PC-3 (cell line): ENCODE measurements at regions not wholly inside any gene's neighbourhood (a gene's known extent, or its start where the extent isn't known, plus 50 kb on each side); places are given as distances from the start of the nearest gene placed in this dataset.

Source experiments
- ATAC-seq: fragments of 200-7000 bp; cut with Tn5 transposase; 2 replicates; pipeline ENCODE4 v1.9.1; 2020; ENCODE audit warnings: mild to moderate bottlenecking, moderate library complexity
- BruUV-seq: library from RNA; stranded (reverse); fragments of 400-500 nt; replicated peaks from 2 replicates; lab custom pipeline; 2021; lab: Mats Ljungman, UMichigan
- CTCF ChIA-PET: fragments of 300-600 bp; sonication (Branson Sonifier 250); formaldehyde crosslinking; loops from one replicate; lab custom pipeline; 2022; ENCODE audit warnings: antibody characterized with exemption; lab: Charles Lee
- POLR2A ChIA-PET: fragments of 300-600 bp; sonication (Branson Sonifier 250); formaldehyde crosslinking; loops from one replicate; lab custom pipeline; 2022; ENCODE audit warnings: antibody characterized with exemption; ENCODE audit not compliant: unreplicated experiment; lab: Charles Lee
- DNase-seq: peaks from one replicate; pipeline ENCODE4 v3.0.0-alpha.2; 2015
- H2AFZ ChIP-seq: fragments of 300-600 bp; sonication (generic); 2 replicates; pipeline ENCODE4 v1.6.0; 2016; ENCODE audit warnings: antibody characterized with exemption, low read length
- H3F3A ChIP-seq: fragments of 300-600 bp; sonication (generic); one replicate; pipeline ENCODE4 v1.6.0; 2017; ENCODE audit warnings: antibody characterized with exemption, low read length, control low read depth, mild to moderate bottlenecking; ENCODE audit not compliant: unreplicated experiment
- H3K27ac ChIP-seq: fragments of 300-600 bp; sonication (generic); 2 replicates; pipeline ENCODE4 v1.5.1; 2016; ENCODE audit warnings: mild to moderate bottlenecking, low read length
- H3K27me3 ChIP-seq: fragments of 300-600 bp; sonication (generic); 2 replicates; pipeline ENCODE4 v1.6.1; 2016; ENCODE audit warnings: low read length, mixed read lengths
- H3K36me3 ChIP-seq: fragments of 300-600 bp; sonication (generic); 2 replicates; pipeline ENCODE4 v1.6.1; 2016; ENCODE audit warnings: low read depth, mixed run types, low read length, mixed read lengths
- H3K4me1 ChIP-seq: fragments of 300-600 bp; sonication (generic); 2 replicates; pipeline ENCODE4 v1.5.1; 2016; ENCODE audit warnings: low read length; ENCODE audit not compliant: insufficient read depth
- H3K4me2 ChIP-seq: fragments of 300-600 bp; sonication (generic); 2 replicates; pipeline ENCODE4 v1.6.0; 2016; ENCODE audit warnings: low read length
- H3K4me3 ChIP-seq: fragments of 300-600 bp; sonication (generic); 2 replicates; pipeline ENCODE4 v1.5.1; 2016; ENCODE audit warnings: mild to moderate bottlenecking, low read length, mixed read lengths
- H3K79me2 ChIP-seq: fragments of 300-600 bp; sonication (generic); 2 replicates; pipeline ENCODE4 v1.6.1; 2017; ENCODE audit warnings: low read length, mixed read lengths
- H3K9ac ChIP-seq: fragments of 300-600 bp; sonication (generic); 2 replicates; pipeline ENCODE4 v1.6.0; 2016; ENCODE audit warnings: mild to moderate bottlenecking, low read length
- H3K9me2 ChIP-seq: fragments of 300-600 bp; sonication (generic); replicated peaks from 2 replicates; pipeline ENCODE4 v1.6.1; 2016; ENCODE audit warnings: mixed run types, low read length, mixed read lengths
- H3K9me3 ChIP-seq: fragments of 300-600 bp; sonication (generic); 2 replicates; pipeline ENCODE4 v1.6.1; 2016; ENCODE audit warnings: low read length, mixed read lengths
- H4K20me1 ChIP-seq: fragments of 300-600 bp; sonication (generic); 2 replicates; pipeline ENCODE4 v1.6.1; 2016; ENCODE audit warnings: low read length, mixed read lengths
- CTCF ChIP-seq: fragments of 300-600 bp; sonication (generic); conservative IDR thresholded peaks from 2 replicates; pipeline ENCODE4 v1.5.1; 2017; ENCODE audit warnings: antibody characterized with exemption, low read depth, mild to moderate bottlenecking, low read length
- EZH2 ChIP-seq: fragments of 300-600 bp; sonication (generic); IDR thresholded peaks from one replicate; pipeline ENCODE4 v1.6.1; 2017; ENCODE audit warnings: antibody characterized with exemption, mild to moderate bottlenecking, low read length; ENCODE audit not compliant: unreplicated experiment
- EZH2phosphoT487 ChIP-seq: fragments of 300-600 bp; sonication (generic); IDR thresholded peaks from 2 replicates; pipeline ENCODE4 v1.6.1; 2018; ENCODE audit warnings: mild to moderate bottlenecking, antibody characterized with exemption, low read length, borderline replicate concordance
- intact Hi-C: fragments of 100-400 bp; cut with micrococcal nuclease; formaldehyde crosslinking; loops from 2 replicates; pipeline ENCODE4 v1.9.0; 2023

- ATAC-seq: no peak
- no peak overlapping the region for H2AFZ ChIP-seq
- DNase-seq: no peak
- no peak overlapping the region for H3K27ac ChIP-seq
- no TSS peak for BruUV-seq
- CTCF ChIA-PET: no interaction called here
- no peaks in the 10 kb centered on the region for H3K9me2 ChIP-seq
- POLR2A ChIA-PET: no interaction called here
- no peaks in the 10 kb centered on the region for H3K27me3 ChIP-seq
- no peaks in the 10 kb centered on the region for H3K36me3 ChIP-seq
- H3K9ac ChIP-seq: no peak overlapping the region
- H4K20me1 ChIP-seq: no peaks in the 10 kb centered on the region
- H3K79me2 ChIP-seq: no peaks in the 10 kb centered on the region
- no peaks in the 10 kb centered on the region for H3F3A ChIP-seq
- H3K4me3 ChIP-seq: no peak overlapping the region
- no peaks in the 10 kb centered on the region for H3K4me1 ChIP-seq
- TF ChIP-seq EZH2: no peak
- TF ChIP-seq EZH2phosphoT487: no peak
- TF ChIP-seq CTCF: no peak
- H3K4me2 ChIP-seq: no peak overlapping the region
- intact Hi-C loops: no loop called here
- no peaks in the 10 kb centered on the region for H3K9me3 ChIP-seq
Measured at GRCh38 chr10:84896909-84897308, 568.5 kb downstream of the CCSER2 start.

- no peak for TF ChIP-seq EZH2phosphoT487
- TF ChIP-seq EZH2: no peak
- TF ChIP-seq CTCF: no peak
- H3K9ac ChIP-seq: no peak overlapping the region
- ChIA-PET POLR2A (no interaction called here), CTCF (no interaction called here)
- H3K9me2 ChIP-seq: no peaks in the 10 kb centered on the region
- no peaks in the 10 kb centered on the region for H3K36me3 ChIP-seq
- H3K27ac ChIP-seq: no peak overlapping the region
- no peaks in the 10 kb centered on the region for H3F3A ChIP-seq
- DNase-seq (no peak), ATAC-seq (no peak)
- no peaks in the 10 kb centered on the region for H3K79me2 ChIP-seq
- intact Hi-C loops: no loop called here
- no peaks in the 10 kb centered on the region for H3K9me3 ChIP-seq
- H3K4me3 ChIP-seq: no peak overlapping the region
- no peaks in the 10 kb centered on the region for H3K27me3 ChIP-seq
- BruUV-seq: no TSS peak
- H3K4me2 ChIP-seq: no peak overlapping the region
- H3K4me1 ChIP-seq: no peaks in the 10 kb centered on the region
- H4K20me1 ChIP-seq: no peaks in the 10 kb centered on the region
- H2AFZ ChIP-seq: no peak overlapping the region
Measured at GRCh38 chr10:84899268-84899667, 570.9 kb downstream of the CCSER2 start.

- no peak overlapping the region for H3K4me3 ChIP-seq
- H3K27me3 ChIP-seq: no peaks in the 10 kb centered on the region
- no peaks in the 10 kb centered on the region for H3K4me1 ChIP-seq
- POLR2A ChIA-PET: no interaction called here
- no peak overlapping the region for H3K9ac ChIP-seq
- no peak for ATAC-seq
- H3K4me2 ChIP-seq: no peak overlapping the region
- no TSS peak for BruUV-seq
- H4K20me1 ChIP-seq: no peaks in the 10 kb centered on the region
- H3K9me3 ChIP-seq: no peaks in the 10 kb centered on the region
- no peak overlapping the region for H2AFZ ChIP-seq
- no peaks in the 10 kb centered on the region for H3K79me2 ChIP-seq
- no peaks in the 10 kb centered on the region for H3K36me3 ChIP-seq
- intact Hi-C loops: no loop called here
- H3F3A ChIP-seq: no peaks in the 10 kb centered on the region
- no peak for TF ChIP-seq EZH2phosphoT487
- no peak for TF ChIP-seq CTCF
- TF ChIP-seq EZH2: no peak
- H3K9me2 ChIP-seq: no peaks in the 10 kb centered on the region
- CTCF ChIA-PET: no interaction called here
- DNase-seq: no peak
- H3K27ac ChIP-seq: no peak overlapping the region
Measured at GRCh38 chr10:84900141-84900540, 571.8 kb downstream of the CCSER2 start.
